ENCODE measurements at regions not wholly inside any gene's neighbourhood (a gene's known extent, or its start where the extent isn't known, plus 50 kb on each side); places are given as distances from the start of the nearest gene placed in this dataset.
A peak's percentile ranks its signal among the peaks of the same experiment; 100 is the strongest.

DNA sequence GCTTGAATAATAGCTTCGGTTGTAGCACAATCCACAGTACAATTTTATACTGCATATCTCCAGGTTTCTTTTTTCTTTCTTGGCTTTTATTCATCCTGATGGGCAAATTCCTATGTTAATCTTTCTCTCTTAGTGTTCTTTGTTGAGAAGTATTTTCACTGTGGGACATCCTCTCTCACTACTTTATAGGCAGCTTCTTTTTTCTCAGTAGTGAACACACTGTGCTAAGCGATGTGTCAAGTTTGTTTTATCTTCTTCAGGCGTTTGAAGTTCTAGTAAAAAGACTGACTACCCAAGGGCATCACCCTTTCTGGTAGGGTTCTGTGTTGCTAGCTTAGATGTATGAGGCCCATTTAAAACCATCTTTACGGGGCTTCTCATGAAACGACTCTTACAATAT lies 182.1 kb downstream of the FAM170A start (continued):
- TF ChIP-seq, protein P1, sequence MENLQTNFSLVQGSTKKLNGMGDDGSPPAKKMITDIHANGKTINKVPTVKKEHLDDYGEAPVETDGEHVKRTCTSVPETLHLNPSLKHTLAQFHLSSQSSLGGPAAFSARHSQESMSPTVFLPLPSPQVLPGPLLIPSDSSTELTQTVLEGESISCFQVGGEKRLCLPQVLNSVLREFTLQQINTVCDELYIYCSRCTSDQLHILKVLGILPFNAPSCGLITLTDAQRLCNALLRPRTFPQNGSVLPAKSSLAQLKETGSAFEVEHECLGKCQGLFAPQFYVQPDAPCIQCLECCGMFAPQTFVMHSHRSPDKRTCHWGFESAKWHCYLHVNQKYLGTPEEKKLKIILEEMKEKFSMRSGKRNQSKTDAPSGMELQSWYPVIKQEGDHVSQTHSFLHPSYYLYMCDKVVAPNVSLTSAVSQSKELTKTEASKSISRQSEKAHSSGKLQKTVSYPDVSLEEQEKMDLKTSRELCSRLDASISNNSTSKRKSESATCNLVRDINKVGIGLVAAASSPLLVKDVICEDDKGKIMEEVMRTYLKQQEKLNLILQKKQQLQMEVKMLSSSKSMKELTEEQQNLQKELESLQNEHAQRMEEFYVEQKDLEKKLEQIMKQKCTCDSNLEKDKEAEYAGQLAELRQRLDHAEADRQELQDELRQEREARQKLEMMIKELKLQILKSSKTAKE (CRISPR knock-in tag; IDR thresholded peaks at IDR 0.05; ENCODE audit: borderline replicate concordance), result no peak
- no peak for TF ChIP-seq SP5 (CRISPR knock-in tag; IDR thresholded peaks at IDR 0.05; ENCODE audit: borderline replicate concordance, low read depth)

DNA sequence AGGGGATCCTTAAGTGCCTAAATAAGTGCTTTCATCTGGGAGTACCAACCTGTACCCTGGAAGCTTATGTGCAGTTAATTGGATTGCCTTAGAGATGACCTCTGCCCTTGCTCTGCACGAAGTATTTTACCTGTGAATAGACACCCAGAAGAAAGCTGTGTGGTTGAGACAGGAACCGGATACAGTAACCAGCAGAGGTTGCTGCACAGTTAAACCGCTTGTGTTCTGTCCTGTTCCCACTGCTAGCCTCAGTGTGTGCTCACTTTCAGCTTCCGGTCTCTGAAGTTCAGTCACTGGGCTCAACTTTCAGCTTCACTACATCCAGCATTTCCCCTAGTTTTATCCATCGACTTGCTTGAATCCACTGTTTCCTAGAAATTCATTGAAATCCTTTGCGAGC lies 185.3 kb downstream of the FAM170A start:
- Histone ChIP-seq H3K27me3 (ENCODE audit: control insufficient read depth in 1 of 2, insufficient read depth in 2 of 2, low read length in 2 of 2) (no peaks in the 10 kb centered on the region), H3K9ac (ENCODE audit: insufficient read depth, low read depth, low read length) (no peak overlapping the region), H3K4me3 (replicated peaks in 1 of 3; ENCODE audit: insufficient read depth in 1 of 3, low read depth in 2 of 3, low read length in 3 of 3) (no peak overlapping the region), H3K9me3 (ENCODE audit: low read length) (no peaks in the 10 kb centered on the region), H3K27ac (ENCODE audit: extremely low read length, insufficient read depth, low read length) (no peak overlapping the region), H3K4me1 (ENCODE audit: insufficient read depth, low read length) (no peaks in the 10 kb centered on the region), H3K36me3 (replicated peaks in 1 of 2; ENCODE audit: control insufficient read depth in 1 of 2, insufficient read depth in 2 of 2, low read length in 2 of 2) (no peaks in the 10 kb centered on the region), H3K79me2 (ENCODE audit: insufficient read depth, low read length) (no peaks in the 10 kb centered on the region), H3K4me2 (ENCODE audit: low read depth, low read length) (no peak overlapping the region), H4K20me1 (ENCODE audit: insufficient read depth, low read length) (no peaks in the 10 kb centered on the region), H2AFZ (ENCODE audit: low read length) (peak overlapping the region; percentile 54)
- intact Hi-C loops (cut with micrococcal nuclease; ENCODE audit: unreplicated experiment) (no loop called here), in situ Hi-C loops (cut with HindIII; ENCODE audit: extremely low pct_ligation_motif_present, low pct_unique_long_range_greater_than_20kb) (no loop called here)
- FAIRE-seq (no peak), ATAC-seq (no peak), DNase-seq (ENCODE audit: low spot score) (no peak)
- no TSS peak for BruUV-seq (replicated peaks)
- WGBS (ENCODE audit: low lambda C conversion rate), result 41% methylated on average over 4 of the region's 6 CpGs
- TF ChIP-seq TP53 (CRISPR knock-in tag; conservative IDR thresholded peaks at IDR 0.05), result no peak
- CTCF ChIA-PET (ENCODE audit: low intra/inter-chr PET ratio, low total read pairs), result no interaction called here
- POLR2A ChIA-PET, result no interaction called here

- Histone ChIP-seq H2AFZ (ENCODE audit: low read length) (no peak overlapping the region), H3K27ac (ENCODE audit: extremely low read length, insufficient read depth, low read length) (no peak overlapping the region), H3K27me3 (ENCODE audit: control insufficient read depth in 1 of 2, insufficient read depth in 2 of 2, low read length in 2 of 2) (no peaks in the 10 kb centered on the region; a peak in 1 of 5 replicates), H3K9me3 (ENCODE audit: low read length) (no peaks in the 10 kb centered on the region), H3K36me3 (replicated peaks in 1 of 2; ENCODE audit: control insufficient read depth in 1 of 2, insufficient read depth in 2 of 2, low read length in 2 of 2) (no peaks in the 10 kb centered on the region), H3K79me2 (ENCODE audit: insufficient read depth, low read length) (no peaks in the 10 kb centered on the region), H4K20me1 (ENCODE audit: insufficient read depth, low read length) (no peaks in the 10 kb centered on the region), H3K9ac (ENCODE audit: insufficient read depth, low read depth, low read length) (no peak overlapping the region), H3K4me1 (ENCODE audit: insufficient read depth, low read length) (no peaks in the 10 kb centered on the region), H3K4me2 (ENCODE audit: low read depth, low read length) (no peak overlapping the region), H3K4me3 (replicated peaks in 1 of 3; ENCODE audit: insufficient read depth in 1 of 3, low read depth in 2 of 3, low read length in 3 of 3) (no peak overlapping the region)
- BruUV-seq (replicated peaks), result no TSS peak
- FAIRE-seq, result no peak
- no peak for DNase-seq (ENCODE audit: low spot score)
- in situ Hi-C loops (cut with HindIII; ENCODE audit: extremely low pct_ligation_motif_present, low pct_unique_long_range_greater_than_20kb), result no loop called here
- ATAC-seq, result no peak
- ChIA-PET CTCF (ENCODE audit: low intra/inter-chr PET ratio, low total read pairs) (no interaction called here), POLR2A (no interaction called here)
- TF ChIP-seq MAF1 (CRISPR knock-in tag; IDR thresholded peaks at IDR 0.05; ENCODE audit: borderline replicate concordance), result no peak
- no peak for TF ChIP-seq ZNF550 (CRISPR knock-in tag; IDR thresholded peaks at IDR 0.05; ENCODE audit: borderline replicate concordance)
- no peak for TF ChIP-seq ZFP36L2 (CRISPR knock-in tag; IDR thresholded peaks at IDR 0.05)
- no peak for TF ChIP-seq ZNF615 (CRISPR knock-in tag; IDR thresholded peaks at IDR 0.05; ENCODE audit: borderline replicate concordance)
- no peak for TF ChIP-seq TOE1 (CRISPR knock-in tag; IDR thresholded peaks at IDR 0.05)
- TF ChIP-seq NR2C2 (CRISPR knock-in tag; IDR thresholded peaks at IDR 0.05; ENCODE audit: borderline replicate concordance), result no peak
- no peak for TF ChIP-seq ZNF234 (CRISPR knock-in tag; conservative IDR thresholded peaks at IDR 0.05)
- no peak for TF ChIP-seq PBX2 (CRISPR knock-in tag; IDR thresholded peaks at IDR 0.05)
- TF ChIP-seq SMARCE1 (IDR thresholded peaks at IDR 0.05; ENCODE audit: borderline replicate concordance), result no peak
- TF ChIP-seq HCFC1 (IDR thresholded peaks at IDR 0.05; ENCODE audit: low read depth, low read length), result no peak
- TF ChIP-seq ZBTB49 (CRISPR knock-in tag; IDR thresholded peaks at IDR 0.05; ENCODE audit: borderline replicate concordance), result no peak
- intact Hi-C loops (cut with micrococcal nuclease; ENCODE audit: unreplicated experiment), result no loop called here
These were observed 186.7 kb downstream of the FAM170A start for GRCh38 chr5:119816055-119816454.

All from HepG2 (cell line).